Caco-2 (cell line): ENCODE measurements at regions not wholly inside any gene's neighbourhood (a gene's known extent, or its start where the extent isn't known, plus 50 kb on each side); places are given as distances from the start of the nearest gene placed in this dataset.

Source experiments
- BruUV-seq: library from RNA; stranded (reverse); fragments of 400-500 nt; replicated peaks from 2 replicates; lab custom pipeline; 2021; lab: Mats Ljungman, UMichigan
- CTCF ChIA-PET: fragments of 300-600 bp; sonication (Branson Sonifier 250); formaldehyde crosslinking; loops from one replicate; lab custom pipeline; 2022; ENCODE audit warnings: antibody characterized with exemption; lab: Charles Lee
- POLR2A ChIA-PET: fragments of 300-600 bp; sonication (Branson Sonifier 250); formaldehyde crosslinking; loops from one replicate; lab custom pipeline; 2022; ENCODE audit warnings: antibody characterized with exemption; lab: Charles Lee
- DNase-seq, 2 experiments: peaks; one replicate each; pipeline versions ENCODE4 v3.0.0 to v3.0.0-alpha.2; 2020 to 2022
- H3K27me3 ChIP-seq: replicated peaks from 2 replicates; pipeline ENCODE4 v1.6.0; 2011; ENCODE audit warnings: low read length; ENCODE audit not compliant: control insufficient read depth, insufficient read depth
- H3K36me3 ChIP-seq: 2 replicates; pipeline ENCODE4 v1.5.1; 2011; ENCODE audit warnings: low read length; ENCODE audit not compliant: control insufficient read depth, insufficient read depth
- H3K4me1 ChIP-seq: fragments of 250-450 bp; sonication (Bioruptor Pico); 2 replicates; pipeline ENCODE4 v1.5.1; 2020; ENCODE audit warnings: mild to moderate bottlenecking
- H3K4me3 ChIP-seq: 2 replicates; pipeline ENCODE4 v1.5.1; 2011; ENCODE audit warnings: low read depth, mild to moderate bottlenecking, control low read depth, low read length
- H3K9me3 ChIP-seq: fragments of 250-450 bp; sonication (Bioruptor Pico); 2 replicates; pipeline ENCODE4 v1.5.1; 2020; ENCODE audit warnings: mild to moderate bottlenecking, moderate library complexity
- H3K27ac Mint-ChIP-seq: one replicate; pipeline ENCODE4 v1.8.0; 2022; ENCODE audit warnings: mixed read lengths; ENCODE audit not compliant: unreplicated experiment
- H3K27me3 Mint-ChIP-seq: one replicate; pipeline ENCODE4 v1.8.0; 2022; ENCODE audit warnings: mixed read lengths; ENCODE audit not compliant: insufficient read depth, unreplicated experiment
- H3K36me3 Mint-ChIP-seq: one replicate; pipeline ENCODE4 v1.8.0; 2022; ENCODE audit warnings: mild to moderate bottlenecking, mixed read lengths; ENCODE audit not compliant: insufficient read depth, unreplicated experiment
- H3K4me1 Mint-ChIP-seq: one replicate; pipeline ENCODE4 v1.8.0; 2022; ENCODE audit warnings: low read depth, mixed read lengths; ENCODE audit not compliant: unreplicated experiment
- H3K4me3 Mint-ChIP-seq: one replicate; pipeline ENCODE4 v1.8.0; 2022; ENCODE audit warnings: mild to moderate bottlenecking, moderate library complexity, mixed read lengths; ENCODE audit not compliant: unreplicated experiment
- H3K9me3 Mint-ChIP-seq: one replicate; pipeline ENCODE4 v1.8.0; 2022; ENCODE audit warnings: mixed read lengths; ENCODE audit not compliant: unreplicated experiment
- intact Hi-C: fragments of 100-400 bp; cut with micrococcal nuclease; formaldehyde crosslinking; loops from one replicate; pipeline ENCODE4 v1.10.0; 2022; ENCODE audit not compliant: unreplicated experiment
- TF ChIP-seq, protein P1 (sequence below), 2 experiments: fragments of 200-600 bp in 1 of 2; IDR thresholded peaks; 1 replicate in 1 of 2; 2 replicates in 1 of 2; pipeline versions ENCODE4 v1.5.1 to v1.8.0; 2011 to 2022; ENCODE audit warnings: antibody characterized with exemption in 1 of 2, control low read depth in 1 of 2, inconsistent platforms in 1 of 2, low read depth in 1 of 2, low read length in 1 of 2, mild to moderate bottlenecking in 1 of 2, moderate library complexity in 1 of 2; ENCODE audit not compliant: insufficient read depth in 1 of 2, severe bottlenecking in 1 of 2, unreplicated experiment in 1 of 2

DNA sequence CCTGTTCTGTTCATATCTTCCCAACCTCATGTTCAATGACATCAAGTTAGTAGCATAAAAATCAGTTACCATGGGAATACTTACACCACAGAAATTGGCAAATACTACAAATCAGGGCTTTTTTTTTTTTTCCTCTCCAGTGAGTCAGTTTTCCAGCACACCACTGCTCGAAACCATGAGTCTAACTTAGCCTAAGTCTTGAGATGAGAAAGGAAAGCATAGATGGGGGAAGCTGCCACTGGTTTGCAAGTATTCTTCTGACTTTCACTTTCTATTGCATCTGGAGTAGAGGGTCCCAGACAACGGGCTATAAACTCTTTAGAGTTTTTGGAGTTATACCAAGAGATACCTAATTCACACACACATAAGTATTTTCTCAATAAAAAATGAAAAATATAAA is 416.1 kb upstream of the LMCD1 start:
- Mint-ChIP-seq H3K36me3 (no peaks in the 10 kb centered on the region), H3K4me3 (no peak overlapping the region), H3K27me3 (peaks cover 8% of the 10 kb centered on the region), H3K4me1 (no peaks in the 10 kb centered on the region), H3K9me3 (no peaks in the 10 kb centered on the region), H3K27ac (no peak overlapping the region)
- H3K36me3 ChIP-seq = no peaks in the 10 kb centered on the region
- no peak for DNase-seq
- no peaks in the 10 kb centered on the region for H3K27me3 ChIP-seq
- H3K4me3 ChIP-seq = no peak overlapping the region
- TF ChIP-seq, protein P1, sequence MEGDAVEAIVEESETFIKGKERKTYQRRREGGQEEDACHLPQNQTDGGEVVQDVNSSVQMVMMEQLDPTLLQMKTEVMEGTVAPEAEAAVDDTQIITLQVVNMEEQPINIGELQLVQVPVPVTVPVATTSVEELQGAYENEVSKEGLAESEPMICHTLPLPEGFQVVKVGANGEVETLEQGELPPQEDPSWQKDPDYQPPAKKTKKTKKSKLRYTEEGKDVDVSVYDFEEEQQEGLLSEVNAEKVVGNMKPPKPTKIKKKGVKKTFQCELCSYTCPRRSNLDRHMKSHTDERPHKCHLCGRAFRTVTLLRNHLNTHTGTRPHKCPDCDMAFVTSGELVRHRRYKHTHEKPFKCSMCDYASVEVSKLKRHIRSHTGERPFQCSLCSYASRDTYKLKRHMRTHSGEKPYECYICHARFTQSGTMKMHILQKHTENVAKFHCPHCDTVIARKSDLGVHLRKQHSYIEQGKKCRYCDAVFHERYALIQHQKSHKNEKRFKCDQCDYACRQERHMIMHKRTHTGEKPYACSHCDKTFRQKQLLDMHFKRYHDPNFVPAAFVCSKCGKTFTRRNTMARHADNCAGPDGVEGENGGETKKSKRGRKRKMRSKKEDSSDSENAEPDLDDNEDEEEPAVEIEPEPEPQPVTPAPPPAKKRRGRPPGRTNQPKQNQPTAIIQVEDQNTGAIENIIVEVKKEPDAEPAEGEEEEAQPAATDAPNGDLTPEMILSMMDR (IDR thresholded peaks at IDR 0.05; ENCODE audit: insufficient read depth in 1 of 2, low read depth in 1 of 2, low read length in 1 of 2, severe bottlenecking in 1 of 2, unreplicated experiment in 1 of 2) = no peak
- CTCF ChIA-PET = no interaction called here
- POLR2A ChIA-PET = no interaction called here
- H3K4me1 ChIP-seq = no peaks in the 10 kb centered on the region
- intact Hi-C loops = no loop called here
- BruUV-seq = no TSS peak
- H3K9me3 ChIP-seq = no peaks in the 10 kb centered on the region

DNA sequence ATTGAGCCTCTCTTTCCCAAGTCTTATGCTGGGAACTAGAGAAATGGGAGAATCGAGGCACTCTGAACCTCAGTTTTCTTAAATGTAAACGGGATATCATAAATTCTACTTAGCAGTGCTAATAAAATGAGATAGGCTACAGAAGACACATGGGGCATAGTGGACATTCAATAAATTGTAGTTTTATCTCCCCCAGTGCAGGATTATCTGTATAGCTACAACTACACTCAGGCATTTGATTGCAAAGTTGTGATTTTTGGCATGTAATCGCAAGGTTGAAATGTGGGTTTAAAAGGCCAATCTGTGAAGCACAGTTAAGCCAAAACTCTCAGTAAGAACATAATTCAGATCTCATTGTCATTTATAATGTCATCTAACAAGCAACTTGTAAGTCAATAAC is 413.7 kb upstream of the LMCD1 start:
- CTCF ChIA-PET = no interaction called here
- no peaks in the 10 kb centered on the region for H3K4me1 Mint-ChIP-seq

DNA sequence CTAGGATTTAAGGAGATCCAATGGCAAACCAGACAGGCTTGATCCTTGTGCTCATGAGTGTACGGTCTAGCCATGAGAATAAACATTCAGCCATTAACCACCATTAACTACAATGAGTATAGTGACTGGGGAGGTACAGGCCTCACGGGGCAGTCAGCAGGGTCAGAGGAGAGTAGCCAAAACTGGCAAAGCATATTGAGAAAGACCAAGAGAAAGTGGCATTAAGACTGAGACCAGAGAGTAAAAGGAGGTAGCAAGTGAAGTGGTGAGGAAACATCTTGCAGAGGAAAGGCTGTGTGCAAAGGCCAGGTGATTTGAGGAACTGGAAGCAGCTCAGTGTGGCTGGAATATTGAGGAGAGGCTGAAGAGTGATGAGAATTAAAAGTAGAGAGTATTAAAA is 407.2 kb upstream of the LMCD1 start:
- POLR2A ChIA-PET = interaction anchor here (0.6 kb wide), 1 partner anchor 619 kb away, joined by 3 read pairs; no protein-coding TSS in a partner anchor
- DNase-seq = no peak
- intact Hi-C loops = no loop called here
- no peak overlapping the region for H3K27ac Mint-ChIP-seq
- H3K36me3 Mint-ChIP-seq = no peaks in the 10 kb centered on the region
- no peaks in the 10 kb centered on the region for H3K4me1 Mint-ChIP-seq
- Histone ChIP-seq H3K4me3 (no peak overlapping the region), H3K27me3 (no peaks in the 10 kb centered on the region), H3K4me1 (no peaks in the 10 kb centered on the region), H3K9me3 (no peaks in the 10 kb centered on the region), H3K36me3 (no peaks in the 10 kb centered on the region)
- CTCF ChIA-PET = interaction anchor here (2.0 kb wide), 1 partner anchor 17 kb away, joined by 13 read pairs; no protein-coding TSS in a partner anchor
- no peaks in the 10 kb centered on the region for H3K9me3 Mint-ChIP-seq
- BruUV-seq = no TSS peak
- TF ChIP-seq, protein P1 (IDR thresholded peaks at IDR 0.05; ENCODE audit: insufficient read depth in 1 of 2, low read depth in 1 of 2, low read length in 1 of 2, severe bottlenecking in 1 of 2, unreplicated experiment in 1 of 2) = no peak
- no peak overlapping the region for H3K4me3 Mint-ChIP-seq
- peaks cover 8% of the 10 kb centered on the region for H3K27me3 Mint-ChIP-seq

More for the DNA sequence above, 413.7 kb upstream of the LMCD1 start:
- Histone ChIP-seq H3K4me3 (no peak overlapping the region), H3K4me1 (no peaks in the 10 kb centered on the region), H3K9me3 (no peaks in the 10 kb centered on the region), H3K36me3 (no peaks in the 10 kb centered on the region), H3K27me3 (no peaks in the 10 kb centered on the region)
- Mint-ChIP-seq H3K27me3 (peaks cover 10% of the 10 kb centered on the region), H3K27ac (no peak overlapping the region), H3K9me3 (no peaks in the 10 kb centered on the region), H3K36me3 (no peaks in the 10 kb centered on the region), H3K4me3 (no peak overlapping the region)
- DNase-seq = no peak
- intact Hi-C loops = no loop called here
- TF ChIP-seq, protein P1 (IDR thresholded peaks at IDR 0.05; ENCODE audit: insufficient read depth in 1 of 2, low read depth in 1 of 2, low read length in 1 of 2, severe bottlenecking in 1 of 2, unreplicated experiment in 1 of 2) = no peak
- BruUV-seq = no TSS peak
- POLR2A ChIA-PET = no interaction called here
